Duodenal mucosa (tissue), 2 donors: ENCODE measurements at regions not wholly inside any gene's neighbourhood (a gene's known extent, or its start where the extent isn't known, plus 50 kb on each side); places are given as distances from the start of the nearest gene placed in this dataset.

Source experiments
- H3K27ac ChIP-seq: one replicate; pipeline ENCODE4 v1.7.0; 2013; ENCODE audit warnings: low read depth, low read length
- H3K27me3 ChIP-seq, 2 donors: one replicate each; pipeline ENCODE4 v1.7.0; 2013; ENCODE audit warnings: low read length in 2 of 2, control low read depth in 1 of 2; ENCODE audit not compliant: insufficient read depth in 2 of 2, control insufficient read depth in 1 of 2
- H3K36me3 ChIP-seq, 2 donors: one replicate each; pipeline ENCODE4 v1.7.0; 2013; ENCODE audit warnings: low read length in 2 of 2, control low read depth in 1 of 2; ENCODE audit not compliant: insufficient read depth in 2 of 2, control insufficient read depth in 1 of 2
- H3K4me1 ChIP-seq, 2 donors: one replicate each; pipeline ENCODE4 v1.7.0; 2013; ENCODE audit warnings: low read length in 2 of 2, control low read depth in 1 of 2; ENCODE audit not compliant: insufficient read depth in 2 of 2, control insufficient read depth in 1 of 2
- H3K4me3 ChIP-seq, 2 donors: one replicate each; pipeline ENCODE4 v1.7.0; 2013; ENCODE audit warnings: low read length in 2 of 2, low read depth in 1 of 2
- H3K9ac ChIP-seq, 2 donors: one replicate each; pipeline ENCODE4 v1.7.0; 2013; ENCODE audit warnings: low read length in 2 of 2, low read depth in 1 of 2
- H3K9me3 ChIP-seq, 2 donors: one replicate each; pipeline ENCODE4 v1.7.0; 2013; ENCODE audit warnings: low read length in 2 of 2, control low read depth in 1 of 2; ENCODE audit not compliant: control insufficient read depth in 1 of 2

GRCh38 chr5:173745557-173745956, 129.1 kb upstream of the BOD1 start:
- Histone ChIP-seq H3K27ac (no peak overlapping the region), H3K4me3 (no peak overlapping the region), H3K9me3 (no peaks in the 10 kb centered on the region), H3K36me3 (no peaks in the 10 kb centered on the region), H3K9ac (no peak overlapping the region), H3K4me1 (peaks cover 12 to 27% of the 10 kb centered on the region in 2 donors), H3K27me3 (no peaks in the 10 kb centered on the region)

GRCh38 chr5:173746047-173746646, 129.7 kb upstream of the BOD1 start:
- Histone ChIP-seq H3K27me3 (no peaks in the 10 kb centered on the region), H3K9ac (no peak overlapping the region), H3K36me3 (no peaks in the 10 kb centered on the region), H3K4me3 (no peak overlapping the region), H3K9me3 (no peaks in the 10 kb centered on the region), H3K4me1 (peaks cover 12 to 27% of the 10 kb centered on the region in 2 donors), H3K27ac (no peak overlapping the region)

GRCh38 chr5:173747876-173748275, 131.4 kb upstream of the BOD1 start:
- H3K36me3 ChIP-seq = no peaks in the 10 kb centered on the region
- H3K9me3 ChIP-seq = no peaks in the 10 kb centered on the region
- no peak overlapping the region for H3K4me3 ChIP-seq
- H3K4me1 ChIP-seq = peaks cover 12 to 22% of the 10 kb centered on the region in 2 donors
- no peak overlapping the region for H3K9ac ChIP-seq
- H3K27me3 ChIP-seq = no peaks in the 10 kb centered on the region
- H3K27ac ChIP-seq = no peak overlapping the region

- Histone ChIP-seq H3K36me3 (no peaks in the 10 kb centered on the region), H3K9ac (no peak overlapping the region)
Measured at GRCh38 chr5:173750538-173751265, 134.3 kb upstream of the BOD1 start.

GRCh38 chr5:173751266-173751600, 134.8 kb upstream of the BOD1 start:
- Histone ChIP-seq H3K27ac (no peak overlapping the region), H3K4me3 (no peak overlapping the region), H3K36me3 (no peaks in the 10 kb centered on the region), H3K9me3 (no peaks in the 10 kb centered on the region), H3K9ac (no peak overlapping the region), H3K27me3 (no peaks in the 10 kb centered on the region), H3K4me1 (no peaks in the 10 kb centered on the region)

More at GRCh38 chr5:173750538-173751265, 134.3 kb upstream of the BOD1 start:
- Histone ChIP-seq H3K27ac (no peak overlapping the region), H3K4me1 (no peaks in the 10 kb centered on the region), H3K27me3 (no peaks in the 10 kb centered on the region), H3K9me3 (no peaks in the 10 kb centered on the region), H3K4me3 (no peak overlapping the region)

GRCh38 chr5:173752653-173753052, 135.5 kb upstream of the CPEB4 start:
- Histone ChIP-seq H3K4me1 (no peaks in the 10 kb centered on the region), H3K4me3 (no peak overlapping the region), H3K36me3 (no peaks in the 10 kb centered on the region), H3K27ac (no peak overlapping the region), H3K9me3 (no peaks in the 10 kb centered on the region), H3K27me3 (no peaks in the 10 kb centered on the region), H3K9ac (no peak overlapping the region)

- Histone ChIP-seq H3K9ac (no peak overlapping the region), H3K27ac (no peak overlapping the region), H3K36me3 (no peaks in the 10 kb centered on the region), H3K4me3 (no peak overlapping the region), H3K4me1 (no peaks in the 10 kb centered on the region), H3K9me3 (no peaks in the 10 kb centered on the region), H3K27me3 (no peaks in the 10 kb centered on the region)
Measured at GRCh38 chr5:173753307-173754168, 134.6 kb upstream of the CPEB4 start.

GRCh38 chr5:173755319-173755718, 132.8 kb upstream of the CPEB4 start:
- no peaks in the 10 kb centered on the region for H3K27me3 ChIP-seq
- no peaks in the 10 kb centered on the region for H3K4me1 ChIP-seq
- H3K9ac ChIP-seq = no peak overlapping the region
- no peaks in the 10 kb centered on the region for H3K9me3 ChIP-seq
- H3K36me3 ChIP-seq = no peaks in the 10 kb centered on the region
- H3K27ac ChIP-seq = no peak overlapping the region
- no peak overlapping the region for H3K4me3 ChIP-seq

GRCh38 chr5:173757403-173758209, 130.5 kb upstream of the CPEB4 start:
- H3K4me3 ChIP-seq = no peak overlapping the region
- H3K36me3 ChIP-seq = no peaks in the 10 kb centered on the region
- no peak overlapping the region for H3K27ac ChIP-seq
- H3K27me3 ChIP-seq = no peaks in the 10 kb centered on the region
- H3K9me3 ChIP-seq = no peaks in the 10 kb centered on the region
- H3K4me1 ChIP-seq = peaks cover 15 to 17% of the 10 kb centered on the region in 2 donors
- no peak overlapping the region for H3K9ac ChIP-seq
